Endodermal cell (in vitro differentiated cells): ENCODE measurements at regions not wholly inside any gene's neighbourhood (a gene's known extent, or its start where the extent isn't known, plus 50 kb on each side); places are given as distances from the start of the nearest gene placed in this dataset.

ENCODE experiments used
- DNase-seq: peaks from one replicate; pipeline ENCODE4 v3.0.0-alpha.2; 2017
- H3K27ac ChIP-seq: 2 replicates; pipeline ENCODE4 v1.5.1; 2013; ENCODE audit warnings: mild to moderate bottlenecking, low read depth, low read length, moderate library complexity
- H3K27me3 ChIP-seq: 2 replicates; pipeline ENCODE4 v1.6.1; 2013; ENCODE audit warnings: mild to moderate bottlenecking, low read length, moderate library complexity; ENCODE audit not compliant: insufficient read depth, control insufficient read depth, poor library complexity, severe bottlenecking
- H3K36me3 ChIP-seq: 2 replicates; pipeline ENCODE4 v1.7.0; 2013; ENCODE audit warnings: mild to moderate bottlenecking, low read length, moderate library complexity; ENCODE audit not compliant: control insufficient read depth, insufficient read depth
- H3K4me1 ChIP-seq: one replicate; pipeline ENCODE4 v1.7.0; 2013; ENCODE audit warnings: low read length; ENCODE audit not compliant: control insufficient read depth, insufficient read depth
- H3K4me3 ChIP-seq: 2 replicates; pipeline ENCODE4 v1.5.1; 2013; ENCODE audit warnings: mild to moderate bottlenecking, low read length, moderate library complexity
- H3K9ac ChIP-seq: 2 replicates; pipeline ENCODE4 v1.6.1; 2013; ENCODE audit warnings: mild to moderate bottlenecking, low read length, moderate library complexity; ENCODE audit not compliant: poor library complexity, severe bottlenecking; ENCODE audit errors: extremely low read depth
- H3K9me3 ChIP-seq: 2 replicates; pipeline ENCODE4 v1.6.1; 2013; ENCODE audit warnings: mild to moderate bottlenecking, low read length, moderate library complexity; ENCODE audit not compliant: control insufficient read depth
- H3K27ac Mint-ChIP-seq: 2 replicates; pipeline ENCODE4 v1.8.0; 2020; ENCODE audit warnings: mixed read lengths
- H3K27me3 Mint-ChIP-seq: 2 replicates; pipeline ENCODE4 v1.8.0; 2021; ENCODE audit warnings: mild to moderate bottlenecking, mixed read lengths; ENCODE audit not compliant: insufficient read depth
- H3K36me3 Mint-ChIP-seq: 2 replicates; pipeline ENCODE4 v1.8.0; 2020; ENCODE audit warnings: low read depth, mixed read lengths
- H3K4me1 Mint-ChIP-seq: 2 replicates; pipeline ENCODE4 v1.8.0; 2020; ENCODE audit warnings: mixed read lengths
- H3K4me3 Mint-ChIP-seq: 2 replicates; pipeline ENCODE4 v1.8.0; 2020; ENCODE audit warnings: mild to moderate bottlenecking, moderate library complexity, mixed read lengths
- H3K9me3 Mint-ChIP-seq: 2 replicates; pipeline ENCODE4 v1.8.0; 2020; ENCODE audit warnings: mild to moderate bottlenecking, mixed read lengths
- CTCF ChIP-seq: fragments of 200-600 bp; sonication (generic); conservative IDR thresholded peaks from 2 replicates; pipeline ENCODE4 v1.5.0; 2021; ENCODE audit warnings: antibody characterized with exemption, mild to moderate bottlenecking
- WGBS, 2 experiments: methylation state at CpG; one replicate each; pipeline versions ENCODE4 v1.1.5 to v1.1.7; 2013; ENCODE audit warnings: missing lambda C conversion rate in 2 of 2, mixed read lengths in 1 of 2; ENCODE audit not compliant: insufficient coverage in 1 of 2, insufficient read length in 1 of 2; 5-methylcytosine and 5-hydroxymethylcytosine counted together

DNA sequence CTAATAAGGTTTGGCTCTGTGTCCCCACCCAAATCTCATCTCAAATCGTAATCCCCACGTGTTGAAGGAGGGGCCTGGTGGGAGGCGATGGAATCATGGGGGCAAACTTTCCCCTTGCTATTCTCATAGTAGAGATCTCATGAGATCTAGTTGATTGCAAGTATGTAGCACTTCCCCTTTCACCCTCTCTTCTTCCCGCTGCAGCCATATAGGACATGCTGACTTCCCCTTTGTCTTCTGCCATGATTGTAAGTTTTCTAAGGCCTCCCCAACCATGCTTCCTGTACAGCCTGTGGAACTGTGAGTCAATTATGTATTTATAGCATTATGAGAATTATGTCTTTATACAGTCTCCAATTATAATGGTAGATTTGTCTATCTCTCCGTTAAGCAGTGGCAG, 594.5 kb downstream of the ACTR3B start:
- Histone ChIP-seq H3K4me1 (no peaks in the 10 kb centered on the region), H3K36me3 (no peaks in the 10 kb centered on the region), H3K9me3 (peaks cover 75% of the 10 kb centered on the region), H3K27ac (no peak overlapping the region), H3K4me3 (no peak overlapping the region), H3K9ac (no peak overlapping the region), H3K27me3 (no peaks in the 10 kb centered on the region)
- no peak for TF ChIP-seq CTCF
- Mint-ChIP-seq H3K9me3 (peaks cover 84% of the 10 kb centered on the region), H3K27ac (no peak overlapping the region), H3K4me1 (no peaks in the 10 kb centered on the region), H3K27me3 (no peaks in the 10 kb centered on the region), H3K4me3 (no peak overlapping the region), H3K36me3 (no peaks in the 10 kb centered on the region)
- WGBS, 2 experiments: 69 to 71% methylated on average over 2 to 5 of the region's 5 CpGs
- DNase-seq: no peak

DNA sequence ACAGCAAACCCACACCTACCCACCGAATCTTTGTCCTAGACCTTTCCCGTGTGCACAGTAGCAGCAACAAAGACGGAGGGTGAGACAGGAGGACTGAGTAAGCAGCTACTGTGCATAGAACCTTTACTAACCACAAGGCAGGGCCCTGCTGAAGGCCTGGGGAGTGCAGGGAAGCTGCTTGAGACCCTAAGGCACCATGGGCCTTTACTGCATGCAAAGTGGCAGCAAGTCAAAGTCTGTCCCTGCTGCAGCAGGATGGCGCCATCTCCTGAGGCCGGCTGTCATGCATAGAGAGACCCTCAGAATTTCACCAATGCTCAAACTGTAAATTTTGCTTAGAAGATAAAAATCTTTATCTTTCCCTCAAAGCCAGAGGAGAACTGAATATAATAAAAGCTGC, 610.5 kb downstream of the ACTR3B start:
- H3K27ac Mint-ChIP-seq: no peak overlapping the region
- Histone ChIP-seq H3K4me3 (no peak overlapping the region), H3K27ac (no peak overlapping the region), H3K27me3 (no peaks in the 10 kb centered on the region), H3K9ac (no peak overlapping the region), H3K36me3 (no peaks in the 10 kb centered on the region), H3K4me1 (no peaks in the 10 kb centered on the region), H3K9me3 (peaks cover 78% of the 10 kb centered on the region)
- DNase-seq: peak; percentile 74
- H3K36me3 Mint-ChIP-seq: no peaks in the 10 kb centered on the region
- no peaks in the 10 kb centered on the region for H3K27me3 Mint-ChIP-seq
- no peak for TF ChIP-seq CTCF
- no peak overlapping the region for H3K4me3 Mint-ChIP-seq
- H3K4me1 Mint-ChIP-seq: no peaks in the 10 kb centered on the region
- 71 to 88% methylated on average over 2 to 5 of the region's 5 CpGs for WGBS, 2 experiments
- H3K9me3 Mint-ChIP-seq: peaks cover 80% of the 10 kb centered on the region

DNA sequence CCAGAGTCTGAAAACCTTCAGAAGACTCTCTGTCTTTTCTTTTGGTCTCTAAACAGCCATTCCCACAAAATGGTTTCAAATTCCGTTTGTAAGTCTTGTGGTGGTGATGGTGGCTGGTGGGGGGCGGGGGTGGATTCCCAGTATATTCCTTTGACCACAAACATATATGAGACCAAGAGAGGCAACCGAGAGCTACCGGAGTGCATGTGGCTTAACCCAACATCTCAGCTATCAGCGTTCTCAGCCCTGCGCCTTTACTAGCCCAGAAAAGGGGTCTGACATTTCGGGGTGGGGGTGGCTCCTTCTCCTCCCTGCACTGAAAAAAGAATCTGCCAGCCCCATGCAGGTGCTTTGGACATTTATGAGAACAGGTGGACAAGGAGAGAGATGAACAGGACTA, 621.1 kb downstream of the ACTR3B start:
- H3K36me3 ChIP-seq: no peaks in the 10 kb centered on the region
- H3K9me3 ChIP-seq: peaks cover 90% of the 10 kb centered on the region
- peaks cover 2% of the 10 kb centered on the region for H3K36me3 Mint-ChIP-seq
- WGBS, 2 experiments: 81 to 92% methylated on average over 4 to 5 of the region's 7 CpGs
- no peaks in the 10 kb centered on the region for H3K27me3 ChIP-seq
- H3K9ac ChIP-seq: no peak overlapping the region
- H3K4me3 Mint-ChIP-seq: no peak overlapping the region
- no peak overlapping the region for H3K4me3 ChIP-seq
- no peak overlapping the region for H3K27ac ChIP-seq
- no peak for TF ChIP-seq CTCF
- H3K4me1 Mint-ChIP-seq: no peaks in the 10 kb centered on the region
- no peaks in the 10 kb centered on the region for H3K27me3 Mint-ChIP-seq
- no peak for DNase-seq
- H3K27ac Mint-ChIP-seq: no peak overlapping the region
- peaks cover 98% of the 10 kb centered on the region for H3K9me3 Mint-ChIP-seq
- no peaks in the 10 kb centered on the region for H3K4me1 ChIP-seq
